ENCODE measurements at regions not wholly inside any gene's neighbourhood (a gene's known extent, or its start where the extent isn't known, plus 50 kb on each side); places are given as distances from the start of the nearest gene placed in this dataset.

DNA sequence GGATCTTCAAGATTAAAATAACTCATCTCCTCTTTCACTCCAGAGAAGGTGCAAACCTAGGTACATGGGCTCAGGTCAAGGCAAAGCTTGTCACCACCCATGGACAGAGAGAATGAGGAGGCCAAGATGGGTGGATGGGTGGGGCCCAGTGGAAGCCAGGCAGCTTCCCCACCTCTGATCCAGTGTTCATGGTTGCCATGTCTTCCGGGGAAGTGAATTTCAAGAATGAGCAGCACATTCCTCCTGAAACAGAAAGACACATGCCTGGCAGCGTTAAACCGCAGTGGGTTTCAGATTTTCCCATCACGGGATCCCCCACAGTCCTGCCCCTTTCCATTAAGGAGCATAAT is 301.7 kb downstream of the EIPR1 start:
- TF ChIP-seq POLR2A (IDR thresholded peaks at IDR 0.05): no peak
- TF ChIP-seq, protein P1, sequence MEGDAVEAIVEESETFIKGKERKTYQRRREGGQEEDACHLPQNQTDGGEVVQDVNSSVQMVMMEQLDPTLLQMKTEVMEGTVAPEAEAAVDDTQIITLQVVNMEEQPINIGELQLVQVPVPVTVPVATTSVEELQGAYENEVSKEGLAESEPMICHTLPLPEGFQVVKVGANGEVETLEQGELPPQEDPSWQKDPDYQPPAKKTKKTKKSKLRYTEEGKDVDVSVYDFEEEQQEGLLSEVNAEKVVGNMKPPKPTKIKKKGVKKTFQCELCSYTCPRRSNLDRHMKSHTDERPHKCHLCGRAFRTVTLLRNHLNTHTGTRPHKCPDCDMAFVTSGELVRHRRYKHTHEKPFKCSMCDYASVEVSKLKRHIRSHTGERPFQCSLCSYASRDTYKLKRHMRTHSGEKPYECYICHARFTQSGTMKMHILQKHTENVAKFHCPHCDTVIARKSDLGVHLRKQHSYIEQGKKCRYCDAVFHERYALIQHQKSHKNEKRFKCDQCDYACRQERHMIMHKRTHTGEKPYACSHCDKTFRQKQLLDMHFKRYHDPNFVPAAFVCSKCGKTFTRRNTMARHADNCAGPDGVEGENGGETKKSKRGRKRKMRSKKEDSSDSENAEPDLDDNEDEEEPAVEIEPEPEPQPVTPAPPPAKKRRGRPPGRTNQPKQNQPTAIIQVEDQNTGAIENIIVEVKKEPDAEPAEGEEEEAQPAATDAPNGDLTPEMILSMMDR (IDR thresholded peaks at IDR 0.05): no peak

All from right lobe of liver (tissue), 4 donors.